ENCODE measurements at regions not wholly inside any gene's neighbourhood (a gene's known extent, or its start where the extent isn't known, plus 50 kb on each side); places are given as distances from the start of the nearest gene placed in this dataset.

GRCh38 chr13:81986308-81986707 is 1645.4 kb upstream of the SPRY2 start:
- DNase-seq (ENCODE audit: low spot score) = no peak
- no peak overlapping the region for H2BK5ac ChIP-seq (ENCODE audit: low read length)
- H3K4ac ChIP-seq (ENCODE audit: low read length) = no peak overlapping the region
- no peaks in the 10 kb centered on the region for H3K79me1 ChIP-seq (ENCODE audit: low read depth, low read length)
- no peak overlapping the region for H2BK120ac ChIP-seq (ENCODE audit: low read depth, low read length)
- no peak overlapping the region for H2BK15ac ChIP-seq (ENCODE audit: low read length)
- no peak overlapping the region for H3K27ac ChIP-seq (replicated peaks; ENCODE audit: low read length)
- H3K9me3 ChIP-seq (replicated peaks in 1 of 2; ENCODE audit: control insufficient read depth in 2 of 2, insufficient read depth in 1 of 2, low read depth in 1 of 2, low read length in 2 of 2) = no peaks in the 10 kb centered on the region
- no peaks in the 10 kb centered on the region for H3K4me1 ChIP-seq (ENCODE audit: control insufficient read depth in 2 of 2, insufficient read depth in 1 of 2, low read depth in 1 of 2, low read length in 2 of 2)
- no CpG with 5 or more reads among the region's 1 CpG for WGBS, 2 donors (ENCODE audit: extremely low coverage in 2 of 2, insufficient read length in 2 of 2, insufficient replicate concordance in 1 of 2)
- H3K4me3 ChIP-seq (ENCODE audit: low read length in 2 of 2) = no peak overlapping the region
- no peak overlapping the region for H3K23ac ChIP-seq (ENCODE audit: low read depth, low read length, poor library complexity)
- H2AK5ac ChIP-seq (ENCODE audit: low read depth, low read length) = no peak overlapping the region
- H3K36me3 ChIP-seq (replicated peaks in 1 of 2; ENCODE audit: control insufficient read depth in 2 of 2, insufficient read depth in 2 of 2, low read length in 2 of 2) = no peaks in the 10 kb centered on the region
- no peak overlapping the region for H2BK12ac ChIP-seq (ENCODE audit: low read length)
- H3K9ac ChIP-seq (ENCODE audit: low read depth, low read length, poor library complexity) = no peak overlapping the region
- H4K91ac ChIP-seq (ENCODE audit: low read depth, low read length, poor library complexity) = no peak overlapping the region
- no peaks in the 10 kb centered on the region for H3K27me3 ChIP-seq (ENCODE audit: control insufficient read depth in 3 of 3, insufficient read depth in 3 of 3, low read depth in 1 of 3, low read length in 3 of 3)
- no peak overlapping the region for H3K4me2 ChIP-seq (ENCODE audit: insufficient read depth, low read length, poor library complexity, severe bottlenecking)
- no peak overlapping the region for H4K8ac ChIP-seq (ENCODE audit: low read depth, low read length)
- no peak overlapping the region for H3K18ac ChIP-seq (ENCODE audit: low read length)
- H2AFZ ChIP-seq (ENCODE audit: low read length) = no peak overlapping the region
- H3K14ac ChIP-seq (ENCODE audit: low read length) = no peak overlapping the region

- no peak overlapping the region for H2BK5ac ChIP-seq (ENCODE audit: low read length)
Observed at GRCh38 chr13:81957121-81957520, 1616.2 kb upstream of the SPRY2 start.

GRCh38 chr13:81929988-81930387 is 1589.1 kb upstream of the SPRY2 start:
- Histone ChIP-seq H3K18ac (ENCODE audit: low read length) (no peak overlapping the region), H3K23ac (ENCODE audit: low read depth, low read length, poor library complexity) (no peak overlapping the region), H3K36me3 (replicated peaks in 1 of 2; ENCODE audit: control insufficient read depth in 2 of 2, insufficient read depth in 2 of 2, low read length in 2 of 2) (no peaks in the 10 kb centered on the region), H2BK5ac (ENCODE audit: low read length) (no peak overlapping the region), H2BK120ac (ENCODE audit: low read depth, low read length) (no peak overlapping the region), H3K4ac (ENCODE audit: low read length) (no peak overlapping the region), H4K91ac (ENCODE audit: low read depth, low read length, poor library complexity) (no peak overlapping the region), H2BK12ac (ENCODE audit: low read length) (no peak overlapping the region), H3K27me3 (ENCODE audit: control insufficient read depth in 3 of 3, insufficient read depth in 3 of 3, low read depth in 1 of 3, low read length in 3 of 3) (no peaks in the 10 kb centered on the region), H2BK15ac (ENCODE audit: low read length) (no peak overlapping the region), H3K14ac (ENCODE audit: low read length) (no peak overlapping the region), H3K27ac (replicated peaks; ENCODE audit: low read length) (no peak overlapping the region), H3K9me3 (replicated peaks in 1 of 2; ENCODE audit: control insufficient read depth in 2 of 2, insufficient read depth in 1 of 2, low read depth in 1 of 2, low read length in 2 of 2) (no peaks in the 10 kb centered on the region), H4K8ac (ENCODE audit: low read depth, low read length) (no peak overlapping the region), H3K4me1 (ENCODE audit: control insufficient read depth in 2 of 2, insufficient read depth in 1 of 2, low read depth in 1 of 2, low read length in 2 of 2) (no peaks in the 10 kb centered on the region), H3K79me1 (ENCODE audit: low read depth, low read length) (no peaks in the 10 kb centered on the region), H2AFZ (ENCODE audit: low read length) (no peak overlapping the region), H2AK5ac (ENCODE audit: low read depth, low read length) (no peak overlapping the region), H3K9ac (ENCODE audit: low read depth, low read length, poor library complexity) (no peak overlapping the region), H3K4me2 (ENCODE audit: insufficient read depth, low read length, poor library complexity, severe bottlenecking) (no peak overlapping the region), H3K4me3 (ENCODE audit: low read length in 2 of 2) (no peak overlapping the region)
- DNase-seq (ENCODE audit: low spot score) = peak; percentile 18
- WGBS, 2 donors (ENCODE audit: extremely low coverage in 2 of 2, insufficient read length in 2 of 2, insufficient replicate concordance in 1 of 2) = no CpG with 5 or more reads among the region's 3 CpGs

More at GRCh38 chr13:81957121-81957520, 1616.2 kb upstream of the SPRY2 start:
- Histone ChIP-seq H3K9me3 (replicated peaks in 1 of 2; ENCODE audit: control insufficient read depth in 2 of 2, insufficient read depth in 1 of 2, low read depth in 1 of 2, low read length in 2 of 2) (no peaks in the 10 kb centered on the region), H3K4ac (ENCODE audit: low read length) (no peak overlapping the region), H3K27ac (replicated peaks; ENCODE audit: low read length) (no peak overlapping the region), H3K14ac (ENCODE audit: low read length) (no peak overlapping the region), H3K4me2 (ENCODE audit: insufficient read depth, low read length, poor library complexity, severe bottlenecking) (no peak overlapping the region), H2AK5ac (ENCODE audit: low read depth, low read length) (no peak overlapping the region), H3K4me3 (ENCODE audit: low read length in 2 of 2) (no peak overlapping the region), H3K9ac (ENCODE audit: low read depth, low read length, poor library complexity) (no peak overlapping the region), H4K8ac (ENCODE audit: low read depth, low read length) (no peak overlapping the region), H4K91ac (ENCODE audit: low read depth, low read length, poor library complexity) (no peak overlapping the region), H3K18ac (ENCODE audit: low read length) (no peak overlapping the region), H3K79me1 (ENCODE audit: low read depth, low read length) (no peaks in the 10 kb centered on the region), H2AFZ (ENCODE audit: low read length) (no peak overlapping the region), H3K36me3 (replicated peaks in 1 of 2; ENCODE audit: control insufficient read depth in 2 of 2, insufficient read depth in 2 of 2, low read length in 2 of 2) (no peaks in the 10 kb centered on the region), H2BK15ac (ENCODE audit: low read length) (no peak overlapping the region), H3K23ac (ENCODE audit: low read depth, low read length, poor library complexity) (no peak overlapping the region), H2BK12ac (ENCODE audit: low read length) (no peak overlapping the region), H3K4me1 (ENCODE audit: control insufficient read depth in 2 of 2, insufficient read depth in 1 of 2, low read depth in 1 of 2, low read length in 2 of 2) (no peaks in the 10 kb centered on the region), H3K27me3 (ENCODE audit: control insufficient read depth in 3 of 3, insufficient read depth in 3 of 3, low read depth in 1 of 3, low read length in 3 of 3) (no peaks in the 10 kb centered on the region), H2BK120ac (ENCODE audit: low read depth, low read length) (no peak overlapping the region)
- DNase-seq (ENCODE audit: low spot score) = no peak

GRCh38 chr13:81927347-81927746 is 1586.4 kb upstream of the SPRY2 start:
- DNase-seq (ENCODE audit: low spot score) = no peak
- Histone ChIP-seq H3K27ac (replicated peaks; ENCODE audit: low read length) (no peak overlapping the region), H4K8ac (ENCODE audit: low read depth, low read length) (no peak overlapping the region), H4K91ac (ENCODE audit: low read depth, low read length, poor library complexity) (no peak overlapping the region), H3K18ac (ENCODE audit: low read length) (no peak overlapping the region), H3K79me1 (ENCODE audit: low read depth, low read length) (no peaks in the 10 kb centered on the region), H3K4me1 (ENCODE audit: control insufficient read depth in 2 of 2, insufficient read depth in 1 of 2, low read depth in 1 of 2, low read length in 2 of 2) (no peaks in the 10 kb centered on the region), H3K36me3 (replicated peaks in 1 of 2; ENCODE audit: control insufficient read depth in 2 of 2, insufficient read depth in 2 of 2, low read length in 2 of 2) (no peaks in the 10 kb centered on the region), H3K27me3 (ENCODE audit: control insufficient read depth in 3 of 3, insufficient read depth in 3 of 3, low read depth in 1 of 3, low read length in 3 of 3) (no peaks in the 10 kb centered on the region), H2BK15ac (ENCODE audit: low read length) (no peak overlapping the region), H3K23ac (ENCODE audit: low read depth, low read length, poor library complexity) (no peak overlapping the region), H2BK12ac (ENCODE audit: low read length) (no peak overlapping the region), H3K9ac (ENCODE audit: low read depth, low read length, poor library complexity) (no peak overlapping the region), H3K14ac (ENCODE audit: low read length) (no peak overlapping the region), H2BK5ac (ENCODE audit: low read length) (no peak overlapping the region), H3K9me3 (replicated peaks in 1 of 2; ENCODE audit: control insufficient read depth in 2 of 2, insufficient read depth in 1 of 2, low read depth in 1 of 2, low read length in 2 of 2) (no peaks in the 10 kb centered on the region), H2BK120ac (ENCODE audit: low read depth, low read length) (no peak overlapping the region), H3K4me3 (ENCODE audit: low read length in 2 of 2) (no peak overlapping the region), H2AFZ (ENCODE audit: low read length) (no peak overlapping the region), H2AK5ac (ENCODE audit: low read depth, low read length) (no peak overlapping the region), H3K4me2 (ENCODE audit: insufficient read depth, low read length, poor library complexity, severe bottlenecking) (no peak overlapping the region), H3K4ac (ENCODE audit: low read length) (no peak overlapping the region)

Data from neuronal stem cell (in vitro differentiated cells).